ENCODE measurements at regions not wholly inside any gene's neighbourhood (a gene's known extent, or its start where the extent isn't known, plus 50 kb on each side); places are given as distances from the start of the nearest gene placed in this dataset.

DNA sequence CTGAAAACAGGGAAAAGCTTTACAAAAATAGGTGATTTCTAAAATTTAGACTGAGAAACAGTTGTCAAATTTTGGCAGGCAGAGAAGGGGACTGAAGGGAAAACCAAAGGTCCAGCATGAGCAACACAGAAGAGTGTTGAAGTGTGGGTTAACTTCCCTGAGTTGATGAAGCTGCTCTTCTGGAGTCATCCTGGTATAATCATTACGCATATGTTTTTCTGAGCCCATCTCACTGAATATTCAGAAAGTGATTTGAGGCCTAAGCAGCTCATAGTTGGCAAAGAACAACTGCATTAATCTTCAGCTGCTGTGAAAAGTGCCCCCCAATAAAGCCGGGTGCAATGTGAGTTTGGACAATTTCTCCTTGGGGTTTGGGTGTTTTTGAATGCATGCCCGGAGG, 115.0 kb upstream of the RBBP6 start:
- H3K14ac ChIP-seq (ENCODE audit: insufficient read depth, low read length) = no peak overlapping the region
- H3K79me1 ChIP-seq (ENCODE audit: insufficient read depth, low read depth, low read length, poor library complexity, severe bottlenecking) = no peaks in the 10 kb centered on the region
- no peak overlapping the region for H2AK5ac ChIP-seq (ENCODE audit: insufficient read length, low read length)
- DNase-seq = no peak
- no peak overlapping the region for H2BK20ac ChIP-seq (ENCODE audit: low read depth, low read length, poor library complexity, severe bottlenecking)
- H3K56ac ChIP-seq (ENCODE audit: insufficient read length, low read depth, low read length) = no peak overlapping the region
- H3K18ac ChIP-seq (ENCODE audit: insufficient read length, low read depth, low read length) = no peak overlapping the region
- no peak overlapping the region for H4K8ac ChIP-seq (replicated peaks; ENCODE audit: insufficient read length, low read depth, low read length)
- no CpG with 5 or more reads among the region's 3 CpGs for WGBS (ENCODE audit: extremely low coverage, insufficient read length, low lambda C conversion rate)
- H4K5ac ChIP-seq (ENCODE audit: insufficient read length, low read depth, low read length) = no peak overlapping the region
- H3K9ac ChIP-seq (ENCODE audit: extremely low read depth, insufficient read length, low read length) = no peak overlapping the region
- no peak overlapping the region for H2AFZ ChIP-seq (ENCODE audit: low read length)
- no peak overlapping the region for H3K4me3 Mint-ChIP-seq
- no peaks in the 10 kb centered on the region for H3K4me1 ChIP-seq (ENCODE audit: insufficient read depth, low read length)
- H4K20me1 ChIP-seq (ENCODE audit: control insufficient read depth, insufficient read depth, insufficient read length) = no peaks in the 10 kb centered on the region
- H3K27ac ChIP-seq (ENCODE audit: insufficient read length, low read depth, low read length) = no peak overlapping the region
- H3K23ac ChIP-seq (ENCODE audit: insufficient read length, low read depth, low read length) = no peak overlapping the region
- H3K27me3 Mint-ChIP-seq (ENCODE audit: low read depth) = peaks cover 2% of the 10 kb centered on the region; the same call in 1 of the 2 replicates
- H4K91ac ChIP-seq (ENCODE audit: insufficient read length, low read depth, low read length) = no peak overlapping the region
- no peak overlapping the region; a peak in 1 of 7 replicates for H3K27ac Mint-ChIP-seq
- no peaks in the 10 kb centered on the region for H3K9me3 ChIP-seq (ENCODE audit: control insufficient read depth, low read depth, low read length)
- no peak overlapping the region for H2BK120ac ChIP-seq (ENCODE audit: low read depth, low read length, poor library complexity, severe bottlenecking)
- H3T11ph ChIP-seq (ENCODE audit: low read length) = no peak overlapping the region
- no peaks in the 10 kb centered on the region for H3K27me3 ChIP-seq (ENCODE audit: insufficient read depth, low read length)
- peaks cover 9 to 10% of the 10 kb centered on the region in 2 experiments for H3K9me3 Mint-ChIP-seq
- no peak overlapping the region for H2BK12ac ChIP-seq (ENCODE audit: insufficient read length, low read depth, low read length)
- H3K23me2 ChIP-seq (ENCODE audit: insufficient read length, low read depth, low read length, poor library complexity, severe bottlenecking) = no peaks in the 10 kb centered on the region
- no peaks in the 10 kb centered on the region; a peak in 2 of 7 replicates for H3K36me3 Mint-ChIP-seq (ENCODE audit: insufficient read depth in 1 of 3, low read depth in 3 of 3)
- TF ChIP-seq, protein P1, sequence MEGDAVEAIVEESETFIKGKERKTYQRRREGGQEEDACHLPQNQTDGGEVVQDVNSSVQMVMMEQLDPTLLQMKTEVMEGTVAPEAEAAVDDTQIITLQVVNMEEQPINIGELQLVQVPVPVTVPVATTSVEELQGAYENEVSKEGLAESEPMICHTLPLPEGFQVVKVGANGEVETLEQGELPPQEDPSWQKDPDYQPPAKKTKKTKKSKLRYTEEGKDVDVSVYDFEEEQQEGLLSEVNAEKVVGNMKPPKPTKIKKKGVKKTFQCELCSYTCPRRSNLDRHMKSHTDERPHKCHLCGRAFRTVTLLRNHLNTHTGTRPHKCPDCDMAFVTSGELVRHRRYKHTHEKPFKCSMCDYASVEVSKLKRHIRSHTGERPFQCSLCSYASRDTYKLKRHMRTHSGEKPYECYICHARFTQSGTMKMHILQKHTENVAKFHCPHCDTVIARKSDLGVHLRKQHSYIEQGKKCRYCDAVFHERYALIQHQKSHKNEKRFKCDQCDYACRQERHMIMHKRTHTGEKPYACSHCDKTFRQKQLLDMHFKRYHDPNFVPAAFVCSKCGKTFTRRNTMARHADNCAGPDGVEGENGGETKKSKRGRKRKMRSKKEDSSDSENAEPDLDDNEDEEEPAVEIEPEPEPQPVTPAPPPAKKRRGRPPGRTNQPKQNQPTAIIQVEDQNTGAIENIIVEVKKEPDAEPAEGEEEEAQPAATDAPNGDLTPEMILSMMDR (conservative IDR thresholded peaks at IDR 0.05) = no peak
- H2BK5ac ChIP-seq (ENCODE audit: insufficient read length, low read length) = no peak overlapping the region
- no peak overlapping the region for H3K4ac ChIP-seq (ENCODE audit: low read depth, low read length)
- H3K4me2 ChIP-seq (ENCODE audit: insufficient read depth, insufficient read length, low read length) = no peak overlapping the region
- no peak overlapping the region for H2BK15ac ChIP-seq (ENCODE audit: low read depth, low read length)
- no peaks in the 10 kb centered on the region for H3K79me2 ChIP-seq (ENCODE audit: insufficient read depth, low read length)
- H3K4me1 Mint-ChIP-seq = peaks cover 7 to 9% of the 10 kb centered on the region in 2 experiments
